ENCODE measurements at regions not wholly inside any gene's neighbourhood (a gene's known extent, or its start where the extent isn't known, plus 50 kb on each side); places are given as distances from the start of the nearest gene placed in this dataset.
"Not testable (repeated sequence)": the region's sequence is repeated elsewhere in the genome, so short reads cannot be mapped to it uniquely, and the experiment has no call there.

GRCh38 chr6:140784573-140784972, 1348.2 kb upstream of the GJE1 start:
- DNase-seq (ENCODE audit: extremely low read depth in 1 of 4, low spot score in 3 of 4) (no peak), FAIRE-seq (no peak), ATAC-seq (no peak)
- no peaks in the 10 kb centered on the region for H3K4me1 ChIP-seq (replicated peaks in 1 of 2; ENCODE audit: control insufficient read depth in 2 of 2, insufficient read depth in 2 of 2, low read length in 2 of 2)
- intact Hi-C loops (cut with micrococcal nuclease): no loop called here
- no peak overlapping the region for H3K9ac ChIP-seq (ENCODE audit: insufficient read depth in 1 of 2, low read depth in 2 of 2, low read length in 2 of 2)
- no peaks in the 10 kb centered on the region for H3K79me2 ChIP-seq (ENCODE audit: control insufficient read depth, insufficient read depth, low read length)
- POLR2A ChIA-PET: interaction anchor here (0.6 kb wide), 1 partner anchor 308 kb away, joined by 3 read pairs; no protein-coding TSS in a partner anchor
- BruUV-seq (replicated peaks): no TSS peak
- H2AFZ ChIP-seq (ENCODE audit: low read depth, low read length): no peak overlapping the region
- H3K27ac ChIP-seq (ENCODE audit: extremely low read depth, low read depth, low read length): no peak overlapping the region
- TF ChIP-seq HDAC8 (tag; IDR thresholded peaks at IDR 0.05): no peak
- no peak for TF ChIP-seq ZNF121 (CRISPR knock-in tag; conservative IDR thresholded peaks at IDR 0.05)
- TF ChIP-seq CSDE1 (IDR thresholded peaks at IDR 0.05): no peak
- no peak for TF ChIP-seq CREB5 (CRISPR knock-in tag; IDR thresholded peaks at IDR 0.05)
- H3K9me1 ChIP-seq (ENCODE audit: control insufficient read depth, insufficient read depth, low read length): no peaks in the 10 kb centered on the region
- no peak overlapping the region for H3K4me3 ChIP-seq
- H3K27me3 ChIP-seq (ENCODE audit: control insufficient read depth in 2 of 2, insufficient read depth in 2 of 2, low read length in 2 of 2): no peaks in the 10 kb centered on the region
- in situ Hi-C loops (cut with MboI): loop anchor here (25.0 kb wide), 1 partner anchor 503 kb away; no protein-coding TSS in a partner anchor
- H3K36me3 ChIP-seq (ENCODE audit: control insufficient read depth, insufficient read depth, low read length): no peaks in the 10 kb centered on the region
- H3K4me2 ChIP-seq (ENCODE audit: insufficient read depth, low read length): no peak overlapping the region
- no peaks in the 10 kb centered on the region for H4K20me1 ChIP-seq (replicated peaks; ENCODE audit: control insufficient read depth, insufficient read depth, low read length)
- CTCF ChIA-PET (ENCODE audit: low intra/inter-chr PET ratio): no interaction called here
- 5% methylated on average over 2 of the region's 2 CpGs for WGBS (ENCODE audit: insufficient coverage, low coverage, missing lambda C conversion rate)
- H3K9me3 ChIP-seq (replicated peaks; ENCODE audit: control insufficient read depth, insufficient read depth, low read depth, low read length): no peaks in the 10 kb centered on the region

- in situ Hi-C loops (cut with MboI): loop anchor here (25.0 kb wide), 1 partner anchor 504 kb away; no protein-coding TSS in a partner anchor
- FAIRE-seq; CTCF ChIA-PET (ENCODE audit: low intra/inter-chr PET ratio): not testable (repeated sequence)
Observed at GRCh38 chr6:140783504-140783903, 1349.2 kb upstream of the GJE1 start.

More at GRCh38 chr6:140783504-140783903, 1349.2 kb upstream of the GJE1 start:
- H3K27ac ChIP-seq (ENCODE audit: extremely low read depth, low read depth, low read length); H3K36me3 ChIP-seq (ENCODE audit: control insufficient read depth, insufficient read depth, low read length); H3K9me3 ChIP-seq (replicated peaks; ENCODE audit: control insufficient read depth, insufficient read depth, low read depth, low read length); BruUV-seq (replicated peaks); H3K79me2 ChIP-seq (ENCODE audit: control insufficient read depth, insufficient read depth, low read length); H3K4me2 ChIP-seq (ENCODE audit: insufficient read depth, low read length); H3K9ac ChIP-seq (ENCODE audit: insufficient read depth in 1 of 2, low read depth in 2 of 2, low read length in 2 of 2); H3K27me3 ChIP-seq (ENCODE audit: control insufficient read depth in 2 of 2, insufficient read depth in 2 of 2, low read length in 2 of 2); POLR2A ChIA-PET; H3K9me1 ChIP-seq (ENCODE audit: control insufficient read depth, insufficient read depth, low read length); H3K4me1 ChIP-seq (replicated peaks in 1 of 2; ENCODE audit: control insufficient read depth in 2 of 2, insufficient read depth in 2 of 2, low read length in 2 of 2); ATAC-seq; H3K4me3 ChIP-seq; H4K20me1 ChIP-seq (replicated peaks; ENCODE audit: control insufficient read depth, insufficient read depth, low read length); intact Hi-C loops (cut with micrococcal nuclease); DNase-seq (ENCODE audit: extremely low read depth in 1 of 4, low spot score in 3 of 4); H2AFZ ChIP-seq (ENCODE audit: low read depth, low read length): not testable (repeated sequence)
- 8% methylated on average over 2 of the region's 2 CpGs for WGBS (ENCODE audit: insufficient coverage, low coverage, missing lambda C conversion rate)

Data from K562 (cell line).